PC-9 (cell line): ENCODE measurements at regions not wholly inside any gene's neighbourhood (a gene's known extent, or its start where the extent isn't known, plus 50 kb on each side); places are given as distances from the start of the nearest gene placed in this dataset.

Experiments
- EZH2 ChIP-seq: fragments of 200-600 bp; sonication (generic); IDR thresholded peaks from 2 replicates; pipeline ENCODE4 v1.8.0; 2017; ENCODE audit warnings: antibody characterized with exemption, low read depth
- TF ChIP-seq, protein P1 (sequence below): fragments of 200-600 bp; sonication (generic); conservative IDR thresholded peaks from 2 replicates; pipeline ENCODE4 v1.6.1; 2017; ENCODE audit warnings: mixed run types, antibody characterized with exemption, mild to moderate bottlenecking, moderate library complexity

DNA sequence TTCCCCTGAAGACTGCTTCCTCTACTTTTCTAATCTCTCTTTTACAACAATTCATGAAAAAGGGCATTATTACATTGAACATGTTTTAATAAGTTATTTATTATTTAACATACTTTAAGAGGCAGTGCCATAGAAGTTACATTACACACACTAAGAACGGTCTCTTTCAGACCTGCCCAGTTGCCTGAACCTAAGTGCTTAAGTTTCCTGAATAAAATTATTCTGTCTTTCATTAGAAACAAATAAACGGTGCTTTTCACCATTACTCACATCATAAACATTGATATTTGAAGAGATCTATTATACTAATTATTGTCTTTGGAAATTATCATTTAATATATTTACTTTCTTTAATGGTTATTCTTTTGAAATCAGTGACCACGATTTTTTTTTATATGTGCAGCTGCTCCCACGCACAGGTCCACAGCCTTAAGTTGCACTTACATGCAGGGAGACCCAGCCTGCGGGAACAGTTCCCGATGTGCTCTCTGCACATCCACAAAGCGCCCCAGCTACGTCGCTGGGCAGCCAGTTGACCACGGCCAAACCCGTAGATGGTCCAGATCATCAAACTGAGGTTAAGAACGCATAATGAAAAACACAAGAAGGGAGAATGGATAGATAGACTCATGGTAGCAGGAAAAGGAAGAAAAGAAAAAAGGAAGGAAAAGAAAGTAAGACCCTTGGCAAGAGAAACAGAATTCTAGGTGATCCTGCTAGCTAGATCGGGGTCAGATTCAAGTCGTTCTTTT lies 437.0 kb upstream of the MGMT start:
- no peak for TF ChIP-seq EZH2
- TF ChIP-seq, protein P1, sequence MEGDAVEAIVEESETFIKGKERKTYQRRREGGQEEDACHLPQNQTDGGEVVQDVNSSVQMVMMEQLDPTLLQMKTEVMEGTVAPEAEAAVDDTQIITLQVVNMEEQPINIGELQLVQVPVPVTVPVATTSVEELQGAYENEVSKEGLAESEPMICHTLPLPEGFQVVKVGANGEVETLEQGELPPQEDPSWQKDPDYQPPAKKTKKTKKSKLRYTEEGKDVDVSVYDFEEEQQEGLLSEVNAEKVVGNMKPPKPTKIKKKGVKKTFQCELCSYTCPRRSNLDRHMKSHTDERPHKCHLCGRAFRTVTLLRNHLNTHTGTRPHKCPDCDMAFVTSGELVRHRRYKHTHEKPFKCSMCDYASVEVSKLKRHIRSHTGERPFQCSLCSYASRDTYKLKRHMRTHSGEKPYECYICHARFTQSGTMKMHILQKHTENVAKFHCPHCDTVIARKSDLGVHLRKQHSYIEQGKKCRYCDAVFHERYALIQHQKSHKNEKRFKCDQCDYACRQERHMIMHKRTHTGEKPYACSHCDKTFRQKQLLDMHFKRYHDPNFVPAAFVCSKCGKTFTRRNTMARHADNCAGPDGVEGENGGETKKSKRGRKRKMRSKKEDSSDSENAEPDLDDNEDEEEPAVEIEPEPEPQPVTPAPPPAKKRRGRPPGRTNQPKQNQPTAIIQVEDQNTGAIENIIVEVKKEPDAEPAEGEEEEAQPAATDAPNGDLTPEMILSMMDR, result no peak
